CD14-positive monocyte (primary cell): ENCODE measurements at regions not wholly inside any gene's neighbourhood (a gene's known extent, or its start where the extent isn't known, plus 50 kb on each side); places are given as distances from the start of the nearest gene placed in this dataset.

Experiments
- DNase-seq, 3 donors: peaks; one replicate each; pipeline ENCODE4 v3.0.0-alpha.2; 2011 to 2022
- H2AFZ ChIP-seq: 2 replicates; pipeline ENCODE4 v1.6.0; 2012; ENCODE audit warnings: mild to moderate bottlenecking, low read depth, low read length, inconsistent platforms; ENCODE audit not compliant: insufficient read depth, poor library complexity, severe bottlenecking
- H3K27ac ChIP-seq, 2 donors: 1 replicate in 1 of 2; 2 replicates in 1 of 2; pipeline ENCODE4 v1.5.1; 2012 to 2013; ENCODE audit warnings: low read length in 2 of 2, control low read depth in 1 of 2, inconsistent platforms in 1 of 2, low read depth in 1 of 2, mild to moderate bottlenecking in 1 of 2
- H3K27me3 ChIP-seq, 2 donors: one replicate each; pipeline versions ENCODE4 v1.6.0 to v1.6.1; 2011 to 2013; ENCODE audit warnings: low read length in 2 of 2; ENCODE audit not compliant: control insufficient read depth in 2 of 2, insufficient read depth in 2 of 2
- H3K36me3 ChIP-seq, 2 donors: replicated peaks in 1 of 2; 1 replicate in 1 of 2; 2 replicates in 1 of 2; pipeline versions ENCODE4 v1.5.1 to v1.6.1; 2012 to 2013; ENCODE audit warnings: low read length in 2 of 2, control low read depth in 1 of 2, inconsistent platforms in 1 of 2, mild to moderate bottlenecking in 1 of 2; ENCODE audit not compliant: insufficient read depth in 2 of 2, control insufficient read depth in 1 of 2
- H3K4me1 ChIP-seq, 2 donors: 1 replicate in 1 of 2; 2 replicates in 1 of 2; pipeline versions ENCODE4 v1.5.1 to v1.6.1; 2012 to 2013; ENCODE audit warnings: low read length in 2 of 2, control low read depth in 1 of 2, inconsistent platforms in 1 of 2, mild to moderate bottlenecking in 1 of 2, moderate library complexity in 1 of 2; ENCODE audit not compliant: insufficient read depth in 2 of 2, control insufficient read depth in 1 of 2
- H3K4me2 ChIP-seq: replicated peaks from 2 replicates; pipeline ENCODE3; 2012; ENCODE audit warnings: low read length, moderate library complexity, mild to moderate bottlenecking; ENCODE audit not compliant: poor library complexity, severe bottlenecking; ENCODE audit errors: extremely low read depth
- H3K4me3 ChIP-seq, 3 experiments: fragments of 200-600 bp in 1 of 3; sonication (generic) in 1 of 3; replicated peaks in 1 of 3; 1 replicate in 2 of 3; 2 replicates in 1 of 3; pipeline ENCODE4 v1.5.1; 2011 to 2013; ENCODE audit warnings: low read length in 3 of 3, mild to moderate bottlenecking in 3 of 3, control low read depth in 2 of 3, low read depth in 2 of 3, inconsistent platforms in 1 of 3, moderate library complexity in 1 of 3
- H3K79me2 ChIP-seq: 2 replicates; pipeline ENCODE4 v1.6.0; 2012; ENCODE audit warnings: mild to moderate bottlenecking, control low read depth, inconsistent platforms, low read length, moderate library complexity; ENCODE audit not compliant: insufficient read depth
- H3K9ac ChIP-seq: 2 replicates; pipeline ENCODE4 v1.6.0; 2017; ENCODE audit warnings: low read length, mild to moderate bottlenecking; ENCODE audit not compliant: insufficient read depth, poor library complexity, severe bottlenecking
- H3K9me3 ChIP-seq, 2 donors: replicated peaks in 1 of 2; 1 replicate in 1 of 2; 2 replicates in 1 of 2; pipeline versions ENCODE4 v1.5.1 to v1.6.1; 2012 to 2013; ENCODE audit warnings: low read length in 2 of 2, control low read depth in 1 of 2; ENCODE audit not compliant: control insufficient read depth in 1 of 2, insufficient read depth in 1 of 2
- H4K20me1 ChIP-seq: 2 replicates; pipeline ENCODE4 v1.6.0; 2012; ENCODE audit warnings: mild to moderate bottlenecking, low read length, control low read depth, moderate library complexity; ENCODE audit not compliant: insufficient read depth
- H3K27ac Mint-ChIP-seq, 7 donors: one replicate each; pipeline ENCODE4 v1.8.0; 2020; ENCODE audit warnings: mild to moderate bottlenecking in 7 of 7, mixed read lengths in 7 of 7, moderate library complexity in 6 of 7, inconsistent platforms in 2 of 7
- H3K27me3 Mint-ChIP-seq, 3 donors: one replicate each; pipeline ENCODE4 v1.8.0; 2021 to 2022; ENCODE audit warnings: low read depth in 3 of 3, mild to moderate bottlenecking in 3 of 3, mixed read lengths in 3 of 3, moderate library complexity in 3 of 3, inconsistent platforms in 1 of 3
- H3K36me3 Mint-ChIP-seq, 2 donors: one replicate each; pipeline ENCODE4 v1.8.0; 2020; ENCODE audit warnings: mixed read lengths in 2 of 2, inconsistent platforms in 1 of 2, mild to moderate bottlenecking in 1 of 2
- H3K4me1 Mint-ChIP-seq: one replicate; pipeline ENCODE4 v1.8.0; 2020; ENCODE audit warnings: mild to moderate bottlenecking, mixed read lengths
- H3K4me3 Mint-ChIP-seq, 2 donors: one replicate each; pipeline ENCODE4 v1.8.0; 2020; ENCODE audit warnings: mild to moderate bottlenecking in 2 of 2, mixed read lengths in 2 of 2, moderate library complexity in 1 of 2
- H3K9me3 Mint-ChIP-seq, 7 donors: one replicate each; pipeline ENCODE4 v1.8.0; 2020 to 2022; ENCODE audit warnings: mixed read lengths in 7 of 7, mild to moderate bottlenecking in 6 of 7, moderate library complexity in 6 of 7, inconsistent platforms in 2 of 7
- WGBS: methylation state at CpG from one replicate; pipeline ENCODE4 v1.1.5; 2013; ENCODE audit warnings: missing lambda C conversion rate; ENCODE audit not compliant: insufficient coverage; 5-methylcytosine and 5-hydroxymethylcytosine counted together
- intact Hi-C, 2 donors: fragments of 100-400 bp; cut with micrococcal nuclease; formaldehyde crosslinking; loops; one replicate each; pipeline versions ENCODE4 v1.15.0 to v1.15.1; 2023
- TF ChIP-seq, protein P1 (sequence below): fragments of 200-600 bp; IDR thresholded peaks from one replicate; pipeline ENCODE4 v1.8.0; 2022; ENCODE audit warnings: antibody characterized with exemption, mild to moderate bottlenecking

DNA sequence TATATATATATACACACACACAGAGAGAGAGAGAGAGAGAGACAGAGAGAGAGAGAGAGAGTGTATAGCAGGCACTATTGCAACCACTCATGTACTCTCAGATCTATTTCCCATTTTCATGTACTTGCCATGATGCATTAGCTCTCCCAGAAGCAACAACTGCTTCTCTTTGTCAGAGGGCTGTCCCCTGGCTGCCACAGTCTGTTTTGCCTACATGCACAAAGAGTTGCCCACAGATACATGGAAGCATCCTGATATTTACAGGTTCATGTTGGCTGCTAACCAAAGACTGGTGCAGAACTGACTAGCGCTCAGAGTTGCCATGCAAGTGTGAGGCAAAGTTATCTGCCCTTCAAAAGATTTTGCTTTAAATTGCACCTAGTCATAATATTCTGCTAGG lies 469.3 kb upstream of the ZNF804A start:
- peaks cover 7 to 21% (median 9%) of the 10 kb centered on the region in 7 donors for H3K9me3 Mint-ChIP-seq
- Histone ChIP-seq H3K4me1 (no peaks in the 10 kb centered on the region), H3K4me2 (no peak overlapping the region), H3K79me2 (no peaks in the 10 kb centered on the region), H3K36me3 (no peaks in the 10 kb centered on the region), H3K4me3 (no peak overlapping the region), H3K27ac (no peak overlapping the region), H3K9me3 (peaks cover 6 to 8% of the 10 kb centered on the region in 2 donors), H3K27me3 (no peaks in the 10 kb centered on the region), H3K9ac (no peak overlapping the region), H4K20me1 (no peaks in the 10 kb centered on the region), H2AFZ (no peak overlapping the region)
- H3K36me3 Mint-ChIP-seq: no peaks in the 10 kb centered on the region
- intact Hi-C loops: no loop called here
- DNase-seq: no peak
- H3K4me3 Mint-ChIP-seq: no peak overlapping the region
- TF ChIP-seq, protein P1, sequence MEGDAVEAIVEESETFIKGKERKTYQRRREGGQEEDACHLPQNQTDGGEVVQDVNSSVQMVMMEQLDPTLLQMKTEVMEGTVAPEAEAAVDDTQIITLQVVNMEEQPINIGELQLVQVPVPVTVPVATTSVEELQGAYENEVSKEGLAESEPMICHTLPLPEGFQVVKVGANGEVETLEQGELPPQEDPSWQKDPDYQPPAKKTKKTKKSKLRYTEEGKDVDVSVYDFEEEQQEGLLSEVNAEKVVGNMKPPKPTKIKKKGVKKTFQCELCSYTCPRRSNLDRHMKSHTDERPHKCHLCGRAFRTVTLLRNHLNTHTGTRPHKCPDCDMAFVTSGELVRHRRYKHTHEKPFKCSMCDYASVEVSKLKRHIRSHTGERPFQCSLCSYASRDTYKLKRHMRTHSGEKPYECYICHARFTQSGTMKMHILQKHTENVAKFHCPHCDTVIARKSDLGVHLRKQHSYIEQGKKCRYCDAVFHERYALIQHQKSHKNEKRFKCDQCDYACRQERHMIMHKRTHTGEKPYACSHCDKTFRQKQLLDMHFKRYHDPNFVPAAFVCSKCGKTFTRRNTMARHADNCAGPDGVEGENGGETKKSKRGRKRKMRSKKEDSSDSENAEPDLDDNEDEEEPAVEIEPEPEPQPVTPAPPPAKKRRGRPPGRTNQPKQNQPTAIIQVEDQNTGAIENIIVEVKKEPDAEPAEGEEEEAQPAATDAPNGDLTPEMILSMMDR: no peak
- H3K27ac Mint-ChIP-seq: no peak overlapping the region
- WGBS: no CpG with 5 or more reads among the region's 1 CpG
- no peaks in the 10 kb centered on the region for H3K27me3 Mint-ChIP-seq
- no peaks in the 10 kb centered on the region for H3K4me1 Mint-ChIP-seq

DNA sequence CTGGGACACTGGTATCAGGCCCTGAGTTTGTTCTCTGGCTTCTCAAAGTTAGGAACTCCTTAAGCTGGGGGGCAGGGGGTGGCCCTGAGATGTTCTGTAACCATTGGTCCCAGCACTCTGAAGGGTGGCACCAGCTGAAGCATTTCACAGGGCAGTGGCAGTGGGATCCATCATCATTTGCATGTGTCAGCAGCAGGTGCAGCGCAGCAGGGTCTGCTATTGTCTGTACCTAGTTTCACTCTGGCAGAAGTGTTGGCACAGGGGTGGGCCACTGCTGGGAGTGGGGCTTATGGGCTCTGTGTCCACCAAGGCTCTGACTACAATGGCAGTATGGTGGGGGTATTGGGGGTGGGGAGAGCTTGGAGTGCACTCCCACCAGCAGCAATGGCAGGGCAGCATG lies 460.4 kb upstream of the ZNF804A start:
- Histone ChIP-seq H3K27me3 (no peaks in the 10 kb centered on the region), H3K36me3 (no peaks in the 10 kb centered on the region), H3K79me2 (no peaks in the 10 kb centered on the region), H3K4me3 (no peak overlapping the region), H3K4me2 (no peak overlapping the region), H4K20me1 (no peaks in the 10 kb centered on the region), H3K9me3 (peaks cover 18 to 26% of the 10 kb centered on the region in 2 donors), H3K9ac (no peak overlapping the region), H2AFZ (no peak overlapping the region), H3K4me1 (no peaks in the 10 kb centered on the region), H3K27ac (no peak overlapping the region)
- H3K27ac Mint-ChIP-seq: no peak overlapping the region
- TF ChIP-seq, protein P1: no peak
- H3K4me1 Mint-ChIP-seq: no peaks in the 10 kb centered on the region
- no CpG with 5 or more reads among the region's 1 CpG for WGBS
- intact Hi-C loops: no loop called here
- no peak overlapping the region for H3K4me3 Mint-ChIP-seq
- peaks cover 4 to 16% (median 10%) of the 10 kb centered on the region in 7 donors for H3K9me3 Mint-ChIP-seq
- no peak for DNase-seq
- H3K36me3 Mint-ChIP-seq: no peaks in the 10 kb centered on the region
- no peaks in the 10 kb centered on the region for H3K27me3 Mint-ChIP-seq
